OCI-LY7 (cell line): ENCODE measurements at regions not wholly inside any gene's neighbourhood (a gene's known extent, or its start where the extent isn't known, plus 50 kb on each side); places are given as distances from the start of the nearest gene placed in this dataset.

ENCODE experiments used
- EZH2phosphoT487 ChIP-seq: fragments of 200-600 bp; sonication (generic); IDR thresholded peaks from 2 replicates; pipeline ENCODE4 v1.6.1; 2018; ENCODE audit warnings: low read depth, borderline replicate concordance, mild to moderate bottlenecking, mixed run types, antibody characterized with exemption, low read length, moderate library complexity, mixed read lengths
- TF ChIP-seq, protein P1 (sequence below): fragments of 200-600 bp; sonication (generic); conservative IDR thresholded peaks from 2 replicates; pipeline ENCODE4 v1.5.1; 2014; ENCODE audit warnings: mild to moderate bottlenecking, antibody characterized with exemption, low read length, moderate library complexity, mixed read lengths

DNA sequence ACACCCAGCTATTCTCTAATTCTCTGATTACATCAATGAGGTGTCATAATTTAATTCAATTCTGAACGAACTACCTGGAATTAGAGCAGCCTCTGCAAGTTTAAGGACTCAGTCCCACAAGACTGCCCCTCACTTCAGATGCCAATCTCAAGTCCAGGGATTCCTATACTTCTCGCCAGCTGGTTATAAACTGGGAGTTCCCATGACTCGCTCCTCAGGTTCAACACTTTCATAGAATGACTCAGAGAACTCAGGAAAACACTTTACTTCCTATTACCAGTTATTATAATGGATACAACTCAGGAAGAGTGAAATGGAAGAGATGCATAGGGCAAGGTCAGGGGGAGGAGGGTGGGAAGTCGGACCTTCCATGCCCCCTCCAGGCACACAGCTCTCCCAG is 112.3 kb upstream of the ATP5MC3 start:
- TF ChIP-seq, protein P1, sequence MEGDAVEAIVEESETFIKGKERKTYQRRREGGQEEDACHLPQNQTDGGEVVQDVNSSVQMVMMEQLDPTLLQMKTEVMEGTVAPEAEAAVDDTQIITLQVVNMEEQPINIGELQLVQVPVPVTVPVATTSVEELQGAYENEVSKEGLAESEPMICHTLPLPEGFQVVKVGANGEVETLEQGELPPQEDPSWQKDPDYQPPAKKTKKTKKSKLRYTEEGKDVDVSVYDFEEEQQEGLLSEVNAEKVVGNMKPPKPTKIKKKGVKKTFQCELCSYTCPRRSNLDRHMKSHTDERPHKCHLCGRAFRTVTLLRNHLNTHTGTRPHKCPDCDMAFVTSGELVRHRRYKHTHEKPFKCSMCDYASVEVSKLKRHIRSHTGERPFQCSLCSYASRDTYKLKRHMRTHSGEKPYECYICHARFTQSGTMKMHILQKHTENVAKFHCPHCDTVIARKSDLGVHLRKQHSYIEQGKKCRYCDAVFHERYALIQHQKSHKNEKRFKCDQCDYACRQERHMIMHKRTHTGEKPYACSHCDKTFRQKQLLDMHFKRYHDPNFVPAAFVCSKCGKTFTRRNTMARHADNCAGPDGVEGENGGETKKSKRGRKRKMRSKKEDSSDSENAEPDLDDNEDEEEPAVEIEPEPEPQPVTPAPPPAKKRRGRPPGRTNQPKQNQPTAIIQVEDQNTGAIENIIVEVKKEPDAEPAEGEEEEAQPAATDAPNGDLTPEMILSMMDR, result no peak
- no peak for TF ChIP-seq EZH2phosphoT487
